GM12891 (cell line): ENCODE measurements at regions not wholly inside any gene's neighbourhood (a gene's known extent, or its start where the extent isn't known, plus 50 kb on each side); places are given as distances from the start of the nearest gene placed in this dataset.

ENCODE experiments used
- DNase-seq: peaks from one replicate; pipeline ENCODE4 v3.0.0; 2011; ENCODE audit warnings: low spot score; ENCODE audit not compliant: insufficient read length
- FAIRE-seq: peaks from 2 replicates; lab custom pipeline; 2011; peaks lifted over from hg19 to GRCh38; lab: Jason Lieb, UNC
- PAX5 ChIP-seq: IDR thresholded peaks from 2 replicates; pipeline ENCODE4 v1.6.1; 2011; ENCODE audit warnings: low read length, moderate library complexity, mild to moderate bottlenecking; ENCODE audit not compliant: insufficient read depth, severe bottlenecking
- POLR2A ChIP-seq: IDR thresholded peaks from 2 replicates; pipeline ENCODE4 v1.6.1; 2011; ENCODE audit warnings: low read depth, low read length, control low read depth
- POLR2AphosphoS5 ChIP-seq: IDR thresholded peaks from 2 replicates; pipeline ENCODE4 v1.6.1; 2011; ENCODE audit warnings: low read depth, low read length, control low read depth
- POU2F2 ChIP-seq: IDR thresholded peaks from 2 replicates; pipeline ENCODE4 v1.6.1; 2011; ENCODE audit warnings: low read depth, mild to moderate bottlenecking, control low read depth, low read length, moderate library complexity
- SPI1 ChIP-seq: IDR thresholded peaks from 2 replicates; pipeline ENCODE4 v1.6.1; 2011; ENCODE audit warnings: low read depth, low read length, control low read depth
- TAF1 ChIP-seq: IDR thresholded peaks from 2 replicates; pipeline ENCODE4 v1.6.1; 2011; ENCODE audit warnings: low read depth, low read length, control low read depth

GRCh38 chr17:68707031-68707430, 105.9 kb upstream of the FAM20A start:
- TF ChIP-seq SPI1: no peak
- no peak for TF ChIP-seq PAX5
- no peak for TF ChIP-seq TAF1
- TF ChIP-seq POU2F2: no peak
- TF ChIP-seq POLR2A: no peak
- no peak for TF ChIP-seq POLR2AphosphoS5
- FAIRE-seq: no peak
- DNase-seq: no peak

- DNase-seq (no peak), FAIRE-seq (no peak)
- TF ChIP-seq POLR2A: no peak
- no peak for TF ChIP-seq TAF1
- TF ChIP-seq SPI1: no peak
- no peak for TF ChIP-seq POU2F2
- no peak for TF ChIP-seq PAX5
- TF ChIP-seq POLR2AphosphoS5: no peak
These were observed 105.3 kb upstream of the FAM20A start for GRCh38 chr17:68706356-68706920.

GRCh38 chr17:68705714-68706076, 104.5 kb upstream of the FAM20A start:
- FAIRE-seq (no peak), DNase-seq (no peak)
- no peak for TF ChIP-seq PAX5
- no peak for TF ChIP-seq POLR2A
- TF ChIP-seq POU2F2: no peak
- TF ChIP-seq SPI1: no peak
- TF ChIP-seq TAF1: no peak
- no peak for TF ChIP-seq POLR2AphosphoS5

GRCh38 chr17:68704871-68705713, 103.9 kb upstream of the FAM20A start:
- DNase-seq (no peak), FAIRE-seq (no peak)
- TF ChIP-seq PAX5: no peak
- no peak for TF ChIP-seq POLR2AphosphoS5
- TF ChIP-seq POLR2A: no peak
- TF ChIP-seq TAF1: no peak
- no peak for TF ChIP-seq SPI1
- TF ChIP-seq POU2F2: no peak

GRCh38 chr17:68701046-68701445, 99.9 kb upstream of the FAM20A start:
- TF ChIP-seq PAX5 (no peak), POU2F2 (no peak), SPI1 (no peak), POLR2AphosphoS5 (no peak), POLR2A (no peak), TAF1 (no peak)
- FAIRE-seq (no peak), DNase-seq (no peak)

- no peak for FAIRE-seq
- no peak for DNase-seq
These were observed 99.3 kb upstream of the FAM20A start for GRCh38 chr17:68700421-68700820.

GRCh38 chr17:68699936-68700335, 98.8 kb upstream of the FAM20A start:
- TF ChIP-seq TAF1 (no peak), SPI1 (no peak), POU2F2 (no peak), POLR2AphosphoS5 (no peak), PAX5 (no peak), POLR2A (no peak)
- FAIRE-seq: no peak

More at GRCh38 chr17:68700421-68700820, 99.3 kb upstream of the FAM20A start:
- no peak for TF ChIP-seq POU2F2
- no peak for TF ChIP-seq TAF1

GRCh38 chr17:68698746-68699145, 97.6 kb upstream of the FAM20A start:
- DNase-seq (no peak), FAIRE-seq (no peak)
- no peak for TF ChIP-seq POLR2AphosphoS5
- TF ChIP-seq TAF1: no peak
- TF ChIP-seq PAX5: no peak
- no peak for TF ChIP-seq POU2F2
- no peak for TF ChIP-seq SPI1
- no peak for TF ChIP-seq POLR2A

More at GRCh38 chr17:68699936-68700335, 98.8 kb upstream of the FAM20A start:
- DNase-seq: no peak

GRCh38 chr17:68697850-68698361, 96.7 kb upstream of the FAM20A start:
- DNase-seq: no peak
- TF ChIP-seq POLR2AphosphoS5 (no peak), POLR2A (no peak), PAX5 (no peak), POU2F2 (no peak), TAF1 (no peak), SPI1 (no peak)
- FAIRE-seq: no peak

- DNase-seq (no peak), FAIRE-seq (no peak)
- TF ChIP-seq POU2F2 (no peak), TAF1 (no peak), POLR2AphosphoS5 (no peak), SPI1 (no peak), POLR2A (no peak), PAX5 (no peak)
These were observed 94.5 kb upstream of the FAM20A start for GRCh38 chr17:68695659-68696058.
